Hepatocyte (in vitro differentiated cells): ENCODE measurements at regions not wholly inside any gene's neighbourhood (a gene's known extent, or its start where the extent isn't known, plus 50 kb on each side); places are given as distances from the start of the nearest gene placed in this dataset.
"Not testable (repeated sequence)": the region's sequence is repeated elsewhere in the genome, so short reads cannot be mapped to it uniquely, and the experiment has no call there.

Experiments
- DNase-seq: peaks from one replicate; pipeline ENCODE4 v3.0.0-alpha.2; 2016; ENCODE audit warnings: low spot score
- H2AFZ ChIP-seq: fragments of 200-600 bp; sonication (generic); 2 replicates; pipeline ENCODE4 v1.6.0; 2016; ENCODE audit warnings: antibody characterized with exemption, mild to moderate bottlenecking
- H3K27ac ChIP-seq: fragments of 200-600 bp; sonication (generic); 2 replicates; pipeline ENCODE4 v1.5.1; 2016; ENCODE audit warnings: mild to moderate bottlenecking
- H3K27me3 ChIP-seq: fragments of 200-600 bp; sonication (generic); 2 replicates; pipeline ENCODE4 v1.6.1; 2016
- H3K36me3 ChIP-seq: fragments of 200-600 bp; sonication (generic); replicated peaks from 2 replicates; pipeline ENCODE4 v1.5.1; 2016; ENCODE audit warnings: low read depth; ENCODE audit not compliant: insufficient read depth
- H3K4me1 ChIP-seq: fragments of 200-600 bp; sonication (generic); 2 replicates; pipeline ENCODE4 v1.5.1; 2016; ENCODE audit warnings: mild to moderate bottlenecking, moderate library complexity; ENCODE audit not compliant: insufficient read depth
- H3K4me2 ChIP-seq: fragments of 200-600 bp; sonication (generic); 2 replicates; pipeline ENCODE4 v1.6.0; 2016
- H3K4me3 ChIP-seq: fragments of 200-600 bp; sonication (generic); 2 replicates; pipeline ENCODE4 v1.5.1; 2016; ENCODE audit warnings: mild to moderate bottlenecking
- H3K79me2 ChIP-seq: fragments of 200-600 bp; sonication (generic); 2 replicates; pipeline ENCODE4 v1.6.0; 2017; ENCODE audit warnings: mild to moderate bottlenecking
- H3K9me2 ChIP-seq: fragments of 200-600 bp; sonication (generic); replicated peaks from 2 replicates; pipeline ENCODE4 v1.6.0; 2017; ENCODE audit warnings: mild to moderate bottlenecking; ENCODE audit not compliant: insufficient read depth
- H3K9me3 ChIP-seq: fragments of 200-600 bp; sonication (generic); 2 replicates; pipeline ENCODE4 v1.5.1; 2016; ENCODE audit warnings: low read depth, mild to moderate bottlenecking
- H4K20me1 ChIP-seq: fragments of 200-600 bp; sonication (generic); 2 replicates; pipeline ENCODE4 v1.6.0; 2016; ENCODE audit warnings: mild to moderate bottlenecking; ENCODE audit not compliant: insufficient read depth, poor library complexity, severe bottlenecking
- CTCF ChIP-seq: fragments of 200-600 bp; sonication (generic); IDR thresholded peaks from 2 replicates; pipeline ENCODE4 v1.5.1; 2016; ENCODE audit warnings: antibody characterized with exemption, mild to moderate bottlenecking; ENCODE audit not compliant: poor library complexity
- EZH2 ChIP-seq: fragments of 200-600 bp; sonication (generic); IDR thresholded peaks from 2 replicates; pipeline ENCODE4 v1.6.1; 2016; ENCODE audit warnings: antibody characterized with exemption, mild to moderate bottlenecking, borderline replicate concordance
- EZH2phosphoT487 ChIP-seq: fragments of 200-600 bp; sonication (generic); IDR thresholded peaks from one replicate; pipeline ENCODE4 v1.6.1; 2018; ENCODE audit warnings: antibody characterized with exemption, mild to moderate bottlenecking, low read depth, moderate library complexity; ENCODE audit not compliant: unreplicated experiment, severe bottlenecking
- WGBS: methylation state at CpG from one replicate; pipeline ENCODE4 v1.1.6; 2016; ENCODE audit warnings: low lambda C conversion rate; ENCODE audit errors: missing lambda C conversion rate; 5-methylcytosine and 5-hydroxymethylcytosine counted together

DNA sequence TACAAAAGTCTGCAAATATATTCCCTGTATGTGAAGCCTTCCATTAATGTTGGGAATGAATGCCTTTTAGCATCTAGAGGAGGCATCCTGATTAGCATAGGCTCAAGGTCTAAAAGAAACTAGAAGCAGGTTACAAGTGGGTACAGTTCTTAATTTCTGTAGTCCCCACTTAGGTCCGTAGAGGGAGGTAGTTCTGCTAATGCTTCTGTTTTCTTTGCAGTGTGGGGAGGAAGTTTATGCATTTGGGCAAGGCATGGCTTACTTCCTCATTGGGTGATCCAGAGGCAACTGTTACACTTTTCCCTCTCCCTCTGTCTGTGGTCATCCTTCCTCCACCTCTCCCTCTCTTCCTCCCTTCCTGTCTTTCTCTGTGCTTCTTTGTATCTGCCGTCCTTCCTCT lies 108.4 kb upstream of the ZKSCAN2 start:
- Histone ChIP-seq H3K4me2 (no peak overlapping the region), H3K9me3 (no peaks in the 10 kb centered on the region), H3K4me1 (peaks cover 3% of the 10 kb centered on the region), H3K9me2 (no peaks in the 10 kb centered on the region), H2AFZ (no peak overlapping the region), H3K79me2 (no peaks in the 10 kb centered on the region), H3K27ac (no peak overlapping the region), H3K27me3 (no peaks in the 10 kb centered on the region), H3K36me3 (no peaks in the 10 kb centered on the region), H3K4me3 (no peak overlapping the region), H4K20me1 (no peaks in the 10 kb centered on the region)
- WGBS = 74% methylated on average over 2 of the region's 2 CpGs
- TF ChIP-seq EZH2phosphoT487 = no peak
- TF ChIP-seq EZH2 = no peak
- no peak for TF ChIP-seq CTCF
- DNase-seq = no peak

- not testable (repeated sequence) for H4K20me1 ChIP-seq, H3K27ac ChIP-seq, H2AFZ ChIP-seq, H3K79me2 ChIP-seq, DNase-seq, H3K27me3 ChIP-seq, H3K9me3 ChIP-seq, H3K4me3 ChIP-seq, H3K4me2 ChIP-seq, H3K9me2 ChIP-seq, H3K4me1 ChIP-seq, H3K36me3 ChIP-seq
- 39% methylated on average over 8 of the region's 8 CpGs for WGBS
Measured at GRCh38 chr16:25359516-25359915, 101.9 kb upstream of the ZKSCAN2 start.

DNA sequence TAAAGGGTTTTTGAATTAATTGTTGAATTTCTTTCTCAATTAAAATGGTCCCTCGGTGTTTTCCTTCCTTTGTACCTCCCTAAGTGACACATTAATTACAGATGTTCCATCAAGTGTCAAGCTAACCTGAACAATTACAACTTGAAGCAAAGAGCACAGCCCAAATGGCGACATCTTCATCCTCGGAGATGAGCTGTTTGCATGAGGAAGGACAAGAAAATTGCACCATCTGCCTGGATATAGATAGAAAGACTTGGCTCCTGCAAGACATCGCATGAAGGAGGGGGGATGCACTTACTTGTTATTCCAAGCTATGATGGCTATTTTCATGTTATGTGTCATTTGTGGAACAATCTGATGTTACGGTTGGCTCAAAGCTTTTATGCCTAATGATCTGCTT lies 86.4 kb upstream of the ZKSCAN2 start:
- H3K36me3 ChIP-seq = no peaks in the 10 kb centered on the region
- no peak overlapping the region for H2AFZ ChIP-seq
- TF ChIP-seq EZH2 (no peak), CTCF (no peak), EZH2phosphoT487 (no peak)
- 70% methylated on average over 5 of the region's 5 CpGs for WGBS
- no peaks in the 10 kb centered on the region for H3K27me3 ChIP-seq
- no peak overlapping the region for H3K27ac ChIP-seq
- no peaks in the 10 kb centered on the region for H3K79me2 ChIP-seq
- no peak overlapping the region for H3K4me3 ChIP-seq
- H4K20me1 ChIP-seq = no peaks in the 10 kb centered on the region
- H3K9me3 ChIP-seq = no peaks in the 10 kb centered on the region
- no peaks in the 10 kb centered on the region for H3K9me2 ChIP-seq
- no peak overlapping the region for H3K4me2 ChIP-seq
- no peak for DNase-seq
- no peaks in the 10 kb centered on the region for H3K4me1 ChIP-seq

DNA sequence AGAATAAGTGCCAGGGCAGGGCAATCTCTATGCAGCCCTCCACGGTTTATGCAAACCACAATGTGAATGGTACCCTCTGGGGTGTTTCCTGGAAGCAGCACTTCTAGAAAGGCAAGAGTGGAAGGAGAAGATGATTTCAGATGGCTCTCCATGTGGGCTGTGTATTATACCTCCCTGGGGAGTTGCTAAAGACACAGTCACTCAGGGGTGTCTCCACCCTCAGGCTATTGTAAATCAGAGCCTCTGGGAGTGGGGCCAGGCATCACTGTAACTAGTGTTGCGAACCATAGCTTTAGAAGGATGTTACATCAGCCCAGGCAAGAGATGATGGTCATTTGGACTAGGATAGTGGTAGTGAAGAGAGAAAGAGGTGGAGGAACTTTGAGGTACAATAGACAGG lies 83.3 kb upstream of the ZKSCAN2 start:
- no peaks in the 10 kb centered on the region for H3K36me3 ChIP-seq
- H3K4me3 ChIP-seq = no peak overlapping the region
- H3K27ac ChIP-seq = no peak overlapping the region
- H3K79me2 ChIP-seq = no peaks in the 10 kb centered on the region
- no peaks in the 10 kb centered on the region for H3K4me1 ChIP-seq
- no peaks in the 10 kb centered on the region for H3K9me2 ChIP-seq
- H2AFZ ChIP-seq = no peak overlapping the region
- 86% methylated on average over 2 of the region's 2 CpGs for WGBS
- H4K20me1 ChIP-seq = no peaks in the 10 kb centered on the region
- TF ChIP-seq EZH2 (no peak), EZH2phosphoT487 (no peak)
- DNase-seq = no peak
- no peaks in the 10 kb centered on the region for H3K9me3 ChIP-seq
- no peaks in the 10 kb centered on the region for H3K27me3 ChIP-seq
- H3K4me2 ChIP-seq = no peak overlapping the region
